ENCODE measurements at regions not wholly inside any gene's neighbourhood (a gene's known extent, or its start where the extent isn't known, plus 50 kb on each side); places are given as distances from the start of the nearest gene placed in this dataset.

- Histone ChIP-seq H3K9me3 (no peaks in the 10 kb centered on the region), H3K36me3 (no peaks in the 10 kb centered on the region), H3K4me3 (no peak overlapping the region), H3K4me1 (no peaks in the 10 kb centered on the region), H3K27me3 (no peaks in the 10 kb centered on the region), H3K27ac (no peak overlapping the region)
- no peak for TF ChIP-seq POLR2A (IDR thresholded peaks at IDR 0.05)
- no peak for TF ChIP-seq CTCF (IDR thresholded peaks at IDR 0.05)
- TF ChIP-seq POLR2AphosphoS5 (IDR thresholded peaks at IDR 0.05), result no peak
- TF ChIP-seq EP300 (IDR thresholded peaks at IDR 0.05), result no peak
- ATAC-seq, result no peak
- 77 to 84% methylated on average over 5 to 6 of the region's 7 CpGs for WGBS, 2 donors (ENCODE audit: low coverage in 1 of 2)
Observed at GRCh38 chr3:150094150-150094933, 123.6 kb upstream of the PFN2 start.

GRCh38 chr3:150091626-150092025, 120.9 kb upstream of the PFN2 start:
- Histone ChIP-seq H3K4me1 (no peaks in the 10 kb centered on the region), H3K4me3 (no peak overlapping the region), H3K27ac (no peak overlapping the region), H3K9me3 (no peaks in the 10 kb centered on the region), H3K36me3 (no peaks in the 10 kb centered on the region), H3K27me3 (no peaks in the 10 kb centered on the region)
- ATAC-seq, result no peak
- WGBS, 2 donors (ENCODE audit: low coverage in 1 of 2), result 40 to 55% methylated on average over 3 of the region's 4 CpGs
- TF ChIP-seq CTCF (IDR thresholded peaks at IDR 0.05) (no peak), EP300 (IDR thresholded peaks at IDR 0.05) (no peak), POLR2AphosphoS5 (IDR thresholded peaks at IDR 0.05) (no peak), POLR2A (IDR thresholded peaks at IDR 0.05) (no peak)

GRCh38 chr3:150090877-150091276, 120.2 kb upstream of the PFN2 start:
- ATAC-seq, result no peak
- Histone ChIP-seq H3K27ac (no peak overlapping the region), H3K36me3 (no peaks in the 10 kb centered on the region), H3K27me3 (no peaks in the 10 kb centered on the region), H3K4me3 (no peak overlapping the region), H3K4me1 (no peaks in the 10 kb centered on the region), H3K9me3 (no peaks in the 10 kb centered on the region)
- no peak for TF ChIP-seq POLR2AphosphoS5 (IDR thresholded peaks at IDR 0.05)
- no peak for TF ChIP-seq CTCF (IDR thresholded peaks at IDR 0.05)
- TF ChIP-seq POLR2A (IDR thresholded peaks at IDR 0.05), result no peak
- no peak for TF ChIP-seq EP300 (IDR thresholded peaks at IDR 0.05)
- 76 to 80% methylated on average over 1 to 2 of the region's 2 CpGs for WGBS, 2 donors (ENCODE audit: low coverage in 1 of 2)

- Histone ChIP-seq H3K27ac (no peak overlapping the region), H3K36me3 (no peaks in the 10 kb centered on the region), H3K9me3 (no peaks in the 10 kb centered on the region), H3K4me1 (no peaks in the 10 kb centered on the region), H3K4me3 (no peak overlapping the region), H3K27me3 (no peaks in the 10 kb centered on the region)
- 56 to 57% methylated on average over 3 to 4 of the region's 4 CpGs for WGBS, 2 donors (ENCODE audit: low coverage in 1 of 2)
- ATAC-seq, result no peak
- TF ChIP-seq CTCF (IDR thresholded peaks at IDR 0.05) (no peak), EP300 (IDR thresholded peaks at IDR 0.05) (no peak), POLR2AphosphoS5 (IDR thresholded peaks at IDR 0.05) (no peak), POLR2A (IDR thresholded peaks at IDR 0.05) (no peak)
Observed at GRCh38 chr3:150090006-150090405, 119.3 kb upstream of the PFN2 start.

GRCh38 chr3:150084128-150084527, 113.4 kb upstream of the PFN2 start:
- H3K4me1 ChIP-seq, result peaks cover 0 to 24% (median 0%) of the 10 kb centered on the region in 3 donors
- TF ChIP-seq POLR2A (IDR thresholded peaks at IDR 0.05) (no peak), POLR2AphosphoS5 (IDR thresholded peaks at IDR 0.05) (no peak), CTCF (IDR thresholded peaks at IDR 0.05) (no peak), EP300 (IDR thresholded peaks at IDR 0.05) (no peak)
- H3K36me3 ChIP-seq, result no peaks in the 10 kb centered on the region
- peak overlapping the region in 1 of 2 donors; percentile 40 for H3K4me3 ChIP-seq
- H3K9me3 ChIP-seq, result no peaks in the 10 kb centered on the region
- H3K27ac ChIP-seq, result peak overlapping the region in 3 of 4 donors; percentile 37 to 62 (median 60)
- WGBS, 2 donors (ENCODE audit: low coverage in 1 of 2), result 50 to 52% methylated on average over 1 of the region's 1 CpG
- H3K27me3 ChIP-seq, result no peaks in the 10 kb centered on the region
- no peak for ATAC-seq

Measured in gastroesophageal sphincter (tissue), 4 donors.